NCI-H2081 treated with DMSO at 0.1 percent for 48 hours (cell line): ENCODE measurements at regions not wholly inside any gene's neighbourhood (a gene's known extent, or its start where the extent isn't known, plus 50 kb on each side); places are given as distances from the start of the nearest gene placed in this dataset.

ENCODE experiments used
- DNase-seq: peaks from one replicate; lab custom pipeline; 2025; lab: John Stamatoyannopoulos, UW

- DNase-seq: no peak
Measured at GRCh38 chr4:34193451-34194154, 2050.7 kb downstream of the ARAP2 start.

- no peak for DNase-seq
Measured at GRCh38 chr4:34194585-34194984, 2049.7 kb downstream of the ARAP2 start.

- no peak for DNase-seq
Measured at GRCh38 chr4:34196375-34196774, 2047.9 kb downstream of the ARAP2 start.

GRCh38 chr4:34198966-34199365 is 2045.3 kb downstream of the ARAP2 start:
- no peak for DNase-seq

- no peak for DNase-seq
Measured at GRCh38 chr4:34200535-34200934, 2043.8 kb downstream of the ARAP2 start.

GRCh38 chr4:34202154-34202553 is 2042.2 kb downstream of the ARAP2 start:
- DNase-seq: no peak

GRCh38 chr4:34220601-34221000 is 2023.7 kb downstream of the ARAP2 start:
- DNase-seq: no peak

GRCh38 chr4:34221986-34222385 is 2022.3 kb downstream of the ARAP2 start:
- DNase-seq: no peak

- no peak for DNase-seq
Measured at GRCh38 chr4:34236118-34236517, 2008.2 kb downstream of the ARAP2 start.

- no peak for DNase-seq
Measured at GRCh38 chr4:34245276-34245675, 1999.0 kb downstream of the ARAP2 start.

GRCh38 chr4:34250562-34250961 is 1993.8 kb downstream of the ARAP2 start:
- DNase-seq: no peak

GRCh38 chr4:34253239-34253638 is 1991.1 kb downstream of the ARAP2 start:
- no peak for DNase-seq

GRCh38 chr4:34258176-34258575 is 1986.1 kb downstream of the ARAP2 start:
- DNase-seq: no peak

- no peak for DNase-seq
Measured at GRCh38 chr4:34261799-34262314, 1982.5 kb downstream of the ARAP2 start.

- DNase-seq: no peak
Measured at GRCh38 chr4:34269613-34270012, 1974.7 kb downstream of the ARAP2 start.

GRCh38 chr4:34271479-34272355 is 1972.6 kb downstream of the ARAP2 start:
- no peak for DNase-seq

GRCh38 chr4:34279011-34279410 is 1965.3 kb downstream of the ARAP2 start:
- no peak for DNase-seq

GRCh38 chr4:34280131-34280530 is 1964.2 kb downstream of the ARAP2 start:
- DNase-seq: no peak

GRCh38 chr4:34281826-34282225 is 1962.5 kb downstream of the ARAP2 start:
- no peak for DNase-seq

GRCh38 chr4:34289489-34289888 is 1954.8 kb downstream of the ARAP2 start:
- no peak for DNase-seq

- no peak for DNase-seq
Measured at GRCh38 chr4:34289962-34290361, 1954.4 kb downstream of the ARAP2 start.

- DNase-seq: no peak
Measured at GRCh38 chr4:34293459-34293858, 1950.9 kb downstream of the ARAP2 start.

- no peak for DNase-seq
Measured at GRCh38 chr4:34309383-34309906, 1934.9 kb downstream of the ARAP2 start.
